GM06990 (cell line): ENCODE measurements at regions not wholly inside any gene's neighbourhood (a gene's known extent, or its start where the extent isn't known, plus 50 kb on each side); places are given as distances from the start of the nearest gene placed in this dataset.

Source experiments
- DNase-seq: peaks from one replicate; pipeline ENCODE4 v3.0.0-alpha.2; 2011; ENCODE audit not compliant: insufficient read length; ENCODE audit errors: extremely low read depth
- H3K27me3 ChIP-seq: replicated peaks from 2 replicates; pipeline ENCODE4 v1.6.0; 2011; ENCODE audit warnings: low read length; ENCODE audit not compliant: control insufficient read depth, insufficient read depth
- H3K36me3 ChIP-seq: 2 replicates; pipeline ENCODE4 v1.5.1; 2011; ENCODE audit warnings: low read length; ENCODE audit not compliant: control insufficient read depth, insufficient read depth
- H3K4me3 ChIP-seq: replicated peaks from 2 replicates; pipeline ENCODE4 v1.5.1; 2011; ENCODE audit warnings: low read depth, mild to moderate bottlenecking, control low read depth, low read length
- CTCF ChIP-seq: IDR thresholded peaks from 2 replicates; pipeline ENCODE4 v1.5.1; 2011; ENCODE audit warnings: low read length, control low read depth, mild to moderate bottlenecking, inconsistent platforms; ENCODE audit not compliant: insufficient read depth, poor library complexity, severe bottlenecking

DNA sequence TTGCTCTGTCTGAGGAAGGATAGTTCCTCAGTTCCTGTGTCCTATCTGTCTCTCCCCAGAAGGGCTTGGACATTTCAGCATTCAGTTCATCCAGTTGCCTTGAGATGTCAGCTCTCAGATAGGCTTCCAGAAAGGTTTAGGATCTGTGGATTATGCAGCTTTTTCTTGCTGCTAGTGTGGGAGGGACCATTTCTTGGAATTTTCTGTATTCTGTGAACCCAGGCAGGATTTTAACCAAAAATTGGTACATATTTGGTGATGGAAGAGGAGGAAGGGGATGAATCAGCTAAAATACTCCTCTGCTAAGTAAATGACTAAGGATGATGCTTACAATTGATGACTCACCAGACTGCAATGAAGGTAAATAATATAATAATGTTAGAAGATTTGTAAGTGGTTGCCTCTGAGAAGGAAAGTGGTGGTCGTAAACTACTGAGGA lies 58.6 kb upstream of the DOCK10 start:
- DNase-seq = no peak
- Histone ChIP-seq H3K4me3 (no peak overlapping the region), H3K27me3 (no peaks in the 10 kb centered on the region), H3K36me3 (no peaks in the 10 kb centered on the region)
- TF ChIP-seq CTCF = no peak

DNA sequence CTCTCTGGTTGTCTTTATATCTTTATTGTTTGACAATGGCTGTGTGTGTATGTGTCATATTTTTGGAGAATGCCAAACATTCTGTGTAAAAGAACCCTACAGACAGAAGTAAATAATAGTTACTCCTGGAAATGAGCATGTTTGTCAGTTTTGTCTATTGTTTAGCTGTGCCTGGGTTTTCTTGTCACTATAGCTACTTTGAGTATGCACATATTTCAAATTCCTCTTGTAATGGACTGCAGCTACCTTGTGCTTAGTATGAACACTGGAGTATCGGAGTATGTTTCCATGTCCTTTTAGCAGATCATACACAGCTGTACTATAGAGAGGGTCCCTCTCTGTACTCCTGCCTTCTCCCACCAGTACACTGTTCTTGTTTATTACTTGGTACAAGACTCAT lies 58.0 kb upstream of the DOCK10 start:
- H3K36me3 ChIP-seq = no peaks in the 10 kb centered on the region
- no peak overlapping the region for H3K4me3 ChIP-seq
- no peak for DNase-seq
- H3K27me3 ChIP-seq = no peaks in the 10 kb centered on the region
- no peak for TF ChIP-seq CTCF

DNA sequence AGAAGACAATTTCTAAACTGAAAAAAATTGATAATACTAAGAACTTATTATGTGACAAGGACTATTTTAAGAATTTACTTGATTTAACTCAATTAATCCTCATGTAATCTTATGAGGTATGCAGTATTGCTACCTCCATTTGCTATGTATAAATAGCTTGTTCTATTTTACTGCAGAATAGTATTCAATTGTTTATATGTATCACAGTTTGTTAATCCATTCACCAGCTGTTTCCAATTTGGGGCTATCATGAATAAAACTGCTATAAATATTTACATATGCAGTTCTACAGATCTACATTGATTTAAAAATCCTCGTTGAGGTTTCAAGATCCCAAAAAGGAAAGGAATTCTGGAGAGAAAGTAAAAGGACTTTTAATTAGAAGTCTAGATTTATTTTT lies 54.8 kb upstream of the DOCK10 start:
- no peak for TF ChIP-seq CTCF
- no peak overlapping the region for H3K4me3 ChIP-seq
- no peak for DNase-seq

More for the DNA sequence above, 54.8 kb upstream of the DOCK10 start:
- H3K27me3 ChIP-seq = no peaks in the 10 kb centered on the region
- no peaks in the 10 kb centered on the region for H3K36me3 ChIP-seq
